Duodenal mucosa (tissue), 2 donors: ENCODE measurements at regions not wholly inside any gene's neighbourhood (a gene's known extent, or its start where the extent isn't known, plus 50 kb on each side); places are given as distances from the start of the nearest gene placed in this dataset.
"Not testable (repeated sequence)": the region's sequence is repeated elsewhere in the genome, so short reads cannot be mapped to it uniquely, and the experiment has no call there.

Experiments
- H3K27ac ChIP-seq: one replicate; pipeline ENCODE4 v1.7.0; 2013; ENCODE audit warnings: low read depth, low read length
- H3K27me3 ChIP-seq, 2 donors: one replicate each; pipeline ENCODE4 v1.7.0; 2013; ENCODE audit warnings: low read length in 2 of 2, control low read depth in 1 of 2; ENCODE audit not compliant: insufficient read depth in 2 of 2, control insufficient read depth in 1 of 2
- H3K36me3 ChIP-seq, 2 donors: one replicate each; pipeline ENCODE4 v1.7.0; 2013; ENCODE audit warnings: low read length in 2 of 2, control low read depth in 1 of 2; ENCODE audit not compliant: insufficient read depth in 2 of 2, control insufficient read depth in 1 of 2
- H3K4me1 ChIP-seq, 2 donors: one replicate each; pipeline ENCODE4 v1.7.0; 2013; ENCODE audit warnings: low read length in 2 of 2, control low read depth in 1 of 2; ENCODE audit not compliant: insufficient read depth in 2 of 2, control insufficient read depth in 1 of 2
- H3K4me3 ChIP-seq, 2 donors: one replicate each; pipeline ENCODE4 v1.7.0; 2013; ENCODE audit warnings: low read length in 2 of 2, low read depth in 1 of 2
- H3K9ac ChIP-seq, 2 donors: one replicate each; pipeline ENCODE4 v1.7.0; 2013; ENCODE audit warnings: low read length in 2 of 2, low read depth in 1 of 2
- H3K9me3 ChIP-seq, 2 donors: one replicate each; pipeline ENCODE4 v1.7.0; 2013; ENCODE audit warnings: low read length in 2 of 2, control low read depth in 1 of 2; ENCODE audit not compliant: control insufficient read depth in 1 of 2

DNA sequence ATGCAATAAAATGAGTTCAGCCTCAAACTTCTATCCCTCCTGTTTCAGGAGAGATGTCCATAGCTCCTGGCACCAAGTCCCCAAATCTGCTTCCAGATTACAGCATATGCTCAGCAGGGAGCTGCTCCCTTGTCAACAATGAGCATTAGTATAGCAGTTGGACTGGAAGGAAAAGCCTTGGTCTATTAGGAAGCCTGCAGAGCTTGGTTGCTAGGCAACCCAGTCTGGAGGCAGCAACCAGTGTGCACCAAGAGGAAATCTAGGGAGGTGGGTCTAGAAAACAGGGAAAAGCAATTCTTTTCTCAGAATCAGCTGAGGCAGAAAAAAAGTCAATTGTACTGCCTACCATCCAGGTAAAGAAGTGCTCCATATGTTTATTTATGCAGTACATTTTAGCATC is 229.5 kb upstream of the NMUR2 start:
- no peak overlapping the region for H3K9ac ChIP-seq
- no peaks in the 10 kb centered on the region for H3K9me3 ChIP-seq
- no peak overlapping the region for H3K27ac ChIP-seq
- no peaks in the 10 kb centered on the region for H3K27me3 ChIP-seq
- no peaks in the 10 kb centered on the region for H3K4me1 ChIP-seq
- no peak overlapping the region for H3K4me3 ChIP-seq
- H3K36me3 ChIP-seq = no peaks in the 10 kb centered on the region

DNA sequence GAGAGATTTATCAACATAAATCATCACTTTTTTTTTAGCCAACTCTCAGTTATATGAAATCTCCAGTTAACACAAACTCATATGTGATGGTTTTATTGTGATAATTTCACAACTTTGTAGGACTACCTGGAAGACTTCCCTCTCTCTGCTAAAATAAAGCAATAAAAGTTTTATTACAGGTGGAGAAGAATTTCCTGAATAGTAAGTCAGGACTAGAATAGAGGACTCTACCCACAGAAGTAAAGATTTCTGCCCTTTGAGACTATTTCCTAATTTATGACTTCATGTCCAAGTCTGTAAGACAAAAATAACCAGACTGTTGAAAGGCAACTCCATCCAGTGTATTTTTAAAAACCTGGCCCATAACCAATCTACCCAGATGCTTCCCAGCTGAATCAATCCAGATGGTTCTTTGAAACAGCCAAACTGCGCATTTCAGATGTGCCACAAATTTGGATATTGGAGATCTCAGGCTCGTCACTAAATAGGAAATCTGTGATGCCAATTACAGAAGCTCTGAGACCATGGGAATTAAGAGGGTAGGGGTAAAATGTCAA is 234.0 kb upstream of the NMUR2 start:
- no peaks in the 10 kb centered on the region for H3K36me3 ChIP-seq
- no peak overlapping the region for H3K27ac ChIP-seq
- no peak overlapping the region for H3K4me3 ChIP-seq
- H3K27me3 ChIP-seq = no peaks in the 10 kb centered on the region
- no peak overlapping the region for H3K9ac ChIP-seq
- H3K4me1 ChIP-seq = no peaks in the 10 kb centered on the region
- no peaks in the 10 kb centered on the region for H3K9me3 ChIP-seq

DNA sequence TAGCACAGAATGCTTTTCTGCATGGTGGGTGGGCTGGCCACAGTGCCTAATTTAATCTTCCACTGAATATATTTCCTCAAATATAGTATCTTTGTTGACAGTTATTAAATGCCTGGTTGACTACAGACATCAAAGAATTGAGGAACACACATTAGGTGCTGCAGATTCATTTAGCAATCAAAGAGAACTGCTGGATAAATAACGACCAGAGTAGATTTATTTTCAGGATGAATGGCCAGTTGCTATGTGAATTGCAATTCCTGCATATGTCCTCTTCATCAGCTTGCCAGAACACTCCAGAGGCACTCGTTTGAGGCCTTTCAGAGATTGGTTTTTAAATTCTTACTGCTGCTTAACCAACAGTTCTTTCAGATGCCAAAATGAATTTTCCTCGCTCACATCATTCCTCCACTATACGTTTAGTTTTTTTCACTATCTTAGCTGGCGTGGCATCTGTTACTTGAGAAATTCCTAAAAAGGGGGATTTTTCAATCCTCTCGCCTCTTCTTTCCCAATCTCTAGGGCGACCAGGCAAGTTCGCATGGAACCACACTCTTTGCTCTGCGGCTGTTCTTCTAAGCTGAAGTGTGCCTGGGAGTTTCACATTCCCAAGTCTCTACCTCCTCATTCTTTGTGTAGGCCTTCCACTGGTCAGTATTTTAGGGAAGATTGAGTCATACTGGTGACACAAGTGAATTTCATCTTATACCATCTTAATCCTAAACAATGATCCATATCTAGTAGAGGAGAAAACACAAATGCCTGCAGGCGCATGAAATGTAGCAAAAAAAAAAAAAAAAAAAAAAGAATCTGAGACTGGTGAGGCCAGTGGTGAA is 237.1 kb upstream of the NMUR2 start:
- no peak overlapping the region for H3K9ac ChIP-seq
- H3K27ac ChIP-seq = no peak overlapping the region
- H3K4me1 ChIP-seq = no peaks in the 10 kb centered on the region
- no peaks in the 10 kb centered on the region for H3K9me3 ChIP-seq
- H3K4me3 ChIP-seq = no peak overlapping the region
- H3K36me3 ChIP-seq = no peaks in the 10 kb centered on the region
- H3K27me3 ChIP-seq = no peaks in the 10 kb centered on the region

DNA sequence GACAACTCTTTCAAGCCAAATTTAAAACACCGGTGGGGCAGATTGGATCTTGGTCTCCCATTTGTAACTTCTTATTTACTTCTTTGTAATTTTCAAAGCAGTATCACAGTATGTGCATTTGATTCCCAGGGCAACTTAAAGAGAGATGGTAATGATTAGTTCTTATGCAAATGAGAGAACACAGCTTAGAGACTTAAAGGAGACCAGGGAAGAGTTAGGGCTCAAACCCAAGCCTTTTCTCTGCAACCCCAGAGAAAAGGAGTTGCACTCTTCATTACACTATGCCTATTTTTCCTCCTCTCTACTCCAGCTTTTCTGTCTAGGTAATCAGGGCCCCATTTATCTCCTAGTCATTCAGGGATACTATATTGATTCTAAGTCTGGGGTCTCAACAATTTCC is 237.8 kb upstream of the NMUR2 start:
- Histone ChIP-seq H3K27ac (no peak overlapping the region), H3K36me3 (no peaks in the 10 kb centered on the region), H3K4me3 (no peak overlapping the region), H3K9ac (no peak overlapping the region), H3K9me3 (no peaks in the 10 kb centered on the region), H3K27me3 (no peaks in the 10 kb centered on the region), H3K4me1 (no peaks in the 10 kb centered on the region)

DNA sequence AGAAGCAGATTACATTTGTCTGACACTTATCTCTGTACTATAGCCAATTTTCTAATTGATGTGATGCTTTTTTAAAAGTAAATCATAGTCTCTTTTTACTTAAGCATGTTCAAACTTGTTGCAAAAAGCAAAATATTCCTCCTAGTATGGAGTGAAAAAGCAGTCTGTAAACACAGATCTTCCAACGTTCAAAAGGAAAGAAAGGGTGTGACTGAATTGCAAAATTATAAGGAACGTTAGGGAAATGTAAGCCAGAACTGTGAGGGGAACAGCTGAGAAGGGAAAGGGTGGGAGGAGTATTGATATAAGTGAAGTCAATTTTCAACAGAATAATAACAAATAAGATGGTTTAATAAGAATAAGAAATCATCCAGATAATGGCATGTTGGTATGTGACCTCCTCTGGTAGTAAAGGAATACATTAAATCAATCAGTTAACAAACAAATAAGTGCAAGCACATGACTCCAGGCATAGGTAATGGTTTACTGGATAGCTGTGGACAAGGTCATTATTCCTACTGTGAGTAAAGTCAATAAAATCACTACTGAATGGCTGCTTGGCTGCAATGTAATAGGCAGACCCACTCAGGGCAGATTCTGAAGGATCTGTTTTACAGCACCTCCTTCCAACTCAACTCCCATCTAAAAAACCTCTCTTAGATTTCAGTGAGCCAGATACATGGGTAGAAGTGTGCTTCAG is 239.1 kb upstream of the NMUR2 start:
- no peak overlapping the region for H3K9ac ChIP-seq
- no peaks in the 10 kb centered on the region for H3K27me3 ChIP-seq
- no peaks in the 10 kb centered on the region for H3K36me3 ChIP-seq
- H3K4me1 ChIP-seq = no peaks in the 10 kb centered on the region
- no peak overlapping the region for H3K27ac ChIP-seq
- H3K4me3 ChIP-seq = no peak overlapping the region
- H3K9me3 ChIP-seq = no peaks in the 10 kb centered on the region

DNA sequence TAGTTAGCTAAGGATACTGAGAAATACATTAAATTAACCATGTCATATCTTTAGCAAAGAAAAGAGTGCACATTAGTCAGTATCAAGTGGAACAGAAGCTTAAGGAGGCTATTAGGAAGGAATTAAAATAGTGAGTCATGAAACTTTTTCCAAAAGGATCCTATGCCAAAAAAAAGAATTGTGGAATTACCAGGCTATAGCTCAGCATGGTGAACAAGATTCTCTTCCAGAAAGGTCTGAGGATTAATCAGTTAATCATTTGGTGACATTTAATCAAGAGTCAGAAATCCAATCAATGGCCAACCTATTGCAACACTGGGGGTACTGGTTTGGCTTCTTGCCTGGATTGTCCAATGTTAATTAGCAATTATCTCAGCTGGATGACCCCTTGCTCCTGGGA is 244.5 kb upstream of the NMUR2 start:
- Histone ChIP-seq H3K27me3 (no peaks in the 10 kb centered on the region), H3K4me1 (no peaks in the 10 kb centered on the region), H3K9ac (no peak overlapping the region), H3K27ac (no peak overlapping the region), H3K36me3 (no peaks in the 10 kb centered on the region), H3K9me3 (no peaks in the 10 kb centered on the region), H3K4me3 (no peak overlapping the region)

DNA sequence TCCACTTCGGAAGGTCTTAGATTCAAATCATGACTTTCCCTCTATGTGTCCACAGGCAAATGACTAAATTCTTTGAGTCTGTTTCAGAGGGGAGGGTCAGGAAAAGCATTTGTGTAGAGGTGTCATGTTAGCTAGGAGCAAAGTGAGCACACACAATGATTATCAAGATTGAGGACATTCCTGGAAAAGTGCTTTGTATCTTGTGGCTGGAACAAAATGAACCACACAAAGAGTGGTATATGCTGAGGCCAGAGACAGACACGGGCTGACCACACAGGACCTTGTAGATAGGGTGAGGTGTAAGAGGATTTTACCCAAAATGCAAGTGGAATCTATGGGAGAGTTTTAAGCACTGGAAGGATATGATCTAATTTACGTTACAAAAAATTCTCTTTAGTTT is 245.3 kb upstream of the NMUR2 start:
- H3K9ac ChIP-seq = no peak overlapping the region
- H3K27ac ChIP-seq = no peak overlapping the region
- H3K4me1 ChIP-seq = no peaks in the 10 kb centered on the region
- H3K4me3 ChIP-seq = no peak overlapping the region
- no peaks in the 10 kb centered on the region for H3K27me3 ChIP-seq
- no peaks in the 10 kb centered on the region for H3K9me3 ChIP-seq
- H3K36me3 ChIP-seq = no peaks in the 10 kb centered on the region

DNA sequence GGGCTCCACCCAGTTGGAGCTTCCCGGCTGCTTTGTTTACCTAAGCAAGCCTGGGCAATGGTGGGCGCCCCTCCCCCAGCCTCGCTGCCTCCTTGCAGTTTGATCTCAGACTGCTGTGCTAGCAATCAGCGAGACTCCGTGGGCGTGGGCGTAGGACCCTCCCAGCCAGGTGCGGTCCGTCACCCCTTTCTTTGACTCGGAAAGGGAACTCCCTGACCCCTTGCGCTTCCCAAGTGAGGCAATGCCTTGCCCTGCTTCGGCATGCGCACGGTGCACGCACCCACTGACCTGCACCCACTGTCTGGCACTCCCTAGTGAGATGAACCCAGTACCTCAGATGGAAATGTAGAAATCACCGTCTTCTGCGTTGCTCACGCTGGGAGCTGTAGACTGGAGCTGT is 254.4 kb upstream of the NMUR2 start:
- not testable (repeated sequence) for H3K9ac ChIP-seq, H3K27ac ChIP-seq, H3K4me1 ChIP-seq, H3K27me3 ChIP-seq, H3K4me3 ChIP-seq, H3K9me3 ChIP-seq, H3K36me3 ChIP-seq

DNA sequence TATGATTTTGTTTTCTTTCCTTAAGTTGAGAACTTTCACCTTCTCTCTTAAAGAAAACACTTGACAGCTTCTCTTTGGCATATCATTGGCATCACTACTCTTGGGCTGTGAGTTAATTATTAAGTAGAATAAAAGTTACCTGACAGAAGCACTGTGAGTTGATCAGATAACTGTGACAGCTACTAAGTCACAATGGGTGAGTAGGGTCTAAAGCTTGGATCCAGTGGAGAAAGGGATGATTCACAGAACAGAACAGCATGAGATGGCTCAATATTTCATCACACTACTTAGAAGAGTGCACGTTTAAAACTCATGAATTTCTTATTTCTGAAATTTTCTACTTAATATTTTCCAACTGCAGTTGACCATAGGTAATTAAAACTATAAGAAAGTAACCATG is 268.5 kb upstream of the NMUR2 start:
- H3K4me1 ChIP-seq = no peaks in the 10 kb centered on the region
- H3K9me3 ChIP-seq = no peaks in the 10 kb centered on the region
- H3K27me3 ChIP-seq = no peaks in the 10 kb centered on the region
- no peak overlapping the region for H3K9ac ChIP-seq
- H3K4me3 ChIP-seq = no peak overlapping the region
- no peak overlapping the region for H3K27ac ChIP-seq
- no peaks in the 10 kb centered on the region for H3K36me3 ChIP-seq

DNA sequence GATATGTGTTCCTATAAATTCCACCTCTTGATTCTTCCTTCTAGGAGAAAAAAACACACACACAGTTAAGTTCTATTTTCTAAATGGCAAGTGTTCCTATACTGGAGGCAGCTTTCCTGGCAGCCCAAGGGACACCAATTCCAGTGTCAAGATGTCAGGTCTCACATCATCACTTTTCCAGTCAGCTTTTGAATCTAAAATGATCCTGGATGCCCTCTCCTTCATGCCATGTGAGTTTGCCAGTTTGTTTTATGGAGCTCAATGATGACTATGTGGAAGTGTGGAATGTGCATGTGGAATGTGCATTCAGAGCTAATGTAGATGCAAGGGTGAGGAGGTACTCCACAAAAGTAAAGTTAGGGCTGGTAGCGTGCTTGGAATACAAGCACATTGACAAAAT is 269.3 kb upstream of the NMUR2 start:
- Histone ChIP-seq H3K27ac (no peak overlapping the region), H3K9me3 (no peaks in the 10 kb centered on the region), H3K4me3 (no peak overlapping the region), H3K36me3 (no peaks in the 10 kb centered on the region), H3K4me1 (no peaks in the 10 kb centered on the region), H3K9ac (no peak overlapping the region), H3K27me3 (no peaks in the 10 kb centered on the region)
